ENCODE measurements at regions not wholly inside any gene's neighbourhood (a gene's known extent, or its start where the extent isn't known, plus 50 kb on each side); places are given as distances from the start of the nearest gene placed in this dataset.

DNA sequence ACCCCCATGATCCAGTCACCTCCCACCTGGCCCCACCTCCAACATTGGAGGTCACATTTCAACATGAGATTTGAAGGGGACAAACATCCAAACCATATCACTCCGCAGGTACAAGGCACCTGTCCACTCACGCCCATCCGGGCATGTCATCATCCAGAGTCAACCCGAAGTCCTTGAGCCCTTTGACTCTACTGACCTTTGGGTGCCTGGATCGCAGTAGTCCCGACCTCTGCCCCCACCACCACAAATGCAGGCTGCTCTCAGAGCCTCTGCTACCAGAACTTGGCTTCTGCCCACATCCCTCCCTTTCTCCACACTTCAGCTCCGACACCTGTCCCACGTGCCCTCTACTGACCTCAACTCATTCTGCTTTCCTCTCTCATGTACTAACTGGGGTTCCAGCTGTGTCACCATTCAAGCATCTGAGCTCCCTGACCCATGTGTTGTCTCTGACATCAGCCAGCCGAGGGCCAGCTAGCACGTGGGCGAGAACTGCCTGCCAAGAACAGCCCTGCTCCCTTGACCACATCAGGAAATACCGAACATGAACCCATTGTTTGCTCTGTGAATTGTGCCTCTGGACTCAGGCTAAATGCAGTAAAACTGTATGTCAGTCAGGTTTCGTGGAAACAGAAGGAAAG, 498.3 kb upstream of the SULF2 start:
- TF ChIP-seq MYC (IDR thresholded peaks at IDR 0.05; ENCODE audit: low read depth, low read length): no peak
- TF ChIP-seq, protein P1, sequence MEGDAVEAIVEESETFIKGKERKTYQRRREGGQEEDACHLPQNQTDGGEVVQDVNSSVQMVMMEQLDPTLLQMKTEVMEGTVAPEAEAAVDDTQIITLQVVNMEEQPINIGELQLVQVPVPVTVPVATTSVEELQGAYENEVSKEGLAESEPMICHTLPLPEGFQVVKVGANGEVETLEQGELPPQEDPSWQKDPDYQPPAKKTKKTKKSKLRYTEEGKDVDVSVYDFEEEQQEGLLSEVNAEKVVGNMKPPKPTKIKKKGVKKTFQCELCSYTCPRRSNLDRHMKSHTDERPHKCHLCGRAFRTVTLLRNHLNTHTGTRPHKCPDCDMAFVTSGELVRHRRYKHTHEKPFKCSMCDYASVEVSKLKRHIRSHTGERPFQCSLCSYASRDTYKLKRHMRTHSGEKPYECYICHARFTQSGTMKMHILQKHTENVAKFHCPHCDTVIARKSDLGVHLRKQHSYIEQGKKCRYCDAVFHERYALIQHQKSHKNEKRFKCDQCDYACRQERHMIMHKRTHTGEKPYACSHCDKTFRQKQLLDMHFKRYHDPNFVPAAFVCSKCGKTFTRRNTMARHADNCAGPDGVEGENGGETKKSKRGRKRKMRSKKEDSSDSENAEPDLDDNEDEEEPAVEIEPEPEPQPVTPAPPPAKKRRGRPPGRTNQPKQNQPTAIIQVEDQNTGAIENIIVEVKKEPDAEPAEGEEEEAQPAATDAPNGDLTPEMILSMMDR (IDR thresholded peaks at IDR 0.05; ENCODE audit: low read depth, low read length): no peak
- H3K4me3 ChIP-seq (ENCODE audit: low read depth, low read length): no peak overlapping the region
- DNase-seq (ENCODE audit: low read depth): no peak

DNA sequence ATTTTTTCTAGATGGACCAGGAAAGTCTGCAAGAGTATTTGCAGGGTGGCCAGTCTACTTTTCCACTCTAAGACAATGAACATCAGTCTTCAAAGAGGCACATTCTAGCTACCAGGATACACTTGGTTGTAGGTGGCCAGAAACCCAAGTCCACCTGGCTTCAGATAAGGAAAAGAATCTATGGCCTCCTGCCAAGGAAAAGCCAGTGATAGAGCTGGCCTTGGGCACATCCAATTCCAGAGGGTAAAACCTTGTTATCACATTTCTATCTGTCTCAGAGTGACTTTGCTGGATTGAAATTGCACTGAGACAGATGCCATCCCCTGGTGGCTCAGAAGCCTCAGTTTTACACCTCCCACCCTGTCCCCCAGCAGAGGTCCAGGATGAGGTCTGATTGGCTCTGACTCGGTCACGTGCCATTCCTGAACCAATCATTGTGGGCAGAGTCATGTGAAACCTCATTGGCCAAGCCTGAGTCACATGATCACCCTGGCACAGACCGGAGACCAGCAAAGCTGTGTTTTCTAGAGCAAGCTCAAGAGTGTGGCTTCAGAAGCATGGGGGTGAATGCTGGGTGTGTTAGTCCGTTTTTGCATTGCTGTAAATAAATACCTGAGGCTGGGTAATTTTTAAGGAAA, 497.4 kb upstream of the SULF2 start:
- DNase-seq (ENCODE audit: low read depth): peak; percentile 18
- no peak overlapping the region for H3K4me3 ChIP-seq (ENCODE audit: low read depth, low read length)
- TF ChIP-seq MYC (IDR thresholded peaks at IDR 0.05; ENCODE audit: low read depth, low read length) (no peak), POLR2A (IDR thresholded peaks at IDR 0.05; ENCODE audit: extremely low read depth, insufficient read length) (no peak)
- TF ChIP-seq, protein P2, sequence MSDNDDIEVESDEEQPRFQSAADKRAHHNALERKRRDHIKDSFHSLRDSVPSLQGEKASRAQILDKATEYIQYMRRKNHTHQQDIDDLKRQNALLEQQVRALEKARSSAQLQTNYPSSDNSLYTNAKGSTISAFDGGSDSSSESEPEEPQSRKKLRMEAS (IDR thresholded peaks at IDR 0.05; ENCODE audit: low read depth, low read length): no peak
- TF ChIP-seq, protein P1 (IDR thresholded peaks at IDR 0.05; ENCODE audit: low read depth, low read length): no peak

DNA sequence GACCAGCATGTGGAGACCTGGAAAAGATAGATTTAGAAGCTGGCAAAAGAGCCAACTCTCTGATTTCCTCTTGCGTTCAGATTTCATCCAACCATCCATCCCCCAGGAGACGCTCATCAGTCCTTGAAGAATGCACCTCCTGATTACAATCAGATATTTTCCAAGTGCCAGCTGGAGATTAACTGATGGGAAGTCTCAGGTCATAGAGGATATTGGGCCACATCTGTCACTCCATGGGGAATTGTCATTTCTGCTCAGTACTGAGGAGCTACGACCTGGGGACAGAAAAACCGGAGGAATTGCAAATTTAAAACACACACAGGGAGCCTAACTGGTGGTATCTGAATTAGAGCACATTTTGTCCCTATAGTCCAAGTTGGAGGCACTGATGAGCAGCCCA, 496.2 kb upstream of the SULF2 start:
- TF ChIP-seq, protein P2 (IDR thresholded peaks at IDR 0.05; ENCODE audit: low read depth, low read length): no peak
- TF ChIP-seq MYC (IDR thresholded peaks at IDR 0.05; ENCODE audit: low read depth, low read length): no peak
- no peak for TF ChIP-seq POLR2A (IDR thresholded peaks at IDR 0.05; ENCODE audit: extremely low read depth, insufficient read length)
- TF ChIP-seq, protein P1 (IDR thresholded peaks at IDR 0.05; ENCODE audit: low read depth, low read length): no peak
- no peak overlapping the region for H3K4me3 ChIP-seq (ENCODE audit: low read depth, low read length)
- DNase-seq (ENCODE audit: low read depth): no peak

DNA sequence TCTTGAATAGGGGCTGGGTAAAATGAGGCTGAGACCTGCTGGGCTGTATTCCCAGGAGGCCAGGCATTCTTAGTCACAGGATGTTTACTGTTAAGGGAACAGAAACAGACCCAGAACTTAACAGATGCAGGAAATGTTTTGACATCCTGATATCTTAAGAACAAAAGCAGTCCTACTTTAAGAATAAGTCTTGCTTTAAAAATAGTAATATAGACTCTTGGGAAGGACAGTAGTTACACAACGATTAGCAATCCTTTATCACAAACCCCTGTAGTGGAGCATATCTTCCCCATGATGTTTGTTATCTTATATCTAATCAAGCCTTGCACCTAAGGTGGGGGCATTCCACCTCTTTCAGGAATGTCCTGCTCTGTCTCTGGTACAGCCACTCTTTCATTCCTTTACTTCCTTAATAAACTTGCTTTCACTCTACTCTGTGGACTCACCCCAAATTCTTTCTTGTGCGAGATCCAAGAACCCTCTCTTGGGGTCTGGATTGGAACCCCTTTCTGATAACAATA, 493.7 kb upstream of the SULF2 start:
- DNase-seq (ENCODE audit: low read depth): peak; percentile 35
- TF ChIP-seq, protein P1 (IDR thresholded peaks at IDR 0.05; ENCODE audit: low read depth, low read length): no peak
- TF ChIP-seq MYC (IDR thresholded peaks at IDR 0.05; ENCODE audit: low read depth, low read length) (no peak), POLR2A (IDR thresholded peaks at IDR 0.05; ENCODE audit: extremely low read depth, insufficient read length) (no peak)
- TF ChIP-seq, protein P2 (IDR thresholded peaks at IDR 0.05; ENCODE audit: low read depth, low read length): no peak
- no peak overlapping the region for H3K4me3 ChIP-seq (ENCODE audit: low read depth, low read length)

DNA sequence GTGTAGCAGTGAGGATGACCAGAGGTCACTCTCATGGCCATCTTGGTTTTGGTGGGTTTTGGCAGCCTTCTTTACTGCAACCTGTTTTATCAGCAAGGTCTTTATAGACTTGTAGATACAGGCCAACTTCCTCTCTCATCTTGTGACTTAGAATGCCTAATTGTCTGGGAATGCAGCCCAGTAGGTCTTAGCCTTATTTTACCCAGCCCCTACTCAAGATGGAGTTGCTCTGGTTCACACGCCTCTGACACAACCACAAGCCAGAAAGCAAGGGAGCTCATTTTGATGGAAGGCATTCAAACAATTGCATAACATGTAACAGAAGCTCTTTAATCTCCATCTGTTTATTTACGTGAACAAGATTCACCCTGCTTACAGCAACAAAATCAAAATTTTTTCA, 492.0 kb upstream of the SULF2 start:
- TF ChIP-seq, protein P1 (IDR thresholded peaks at IDR 0.05; ENCODE audit: low read depth, low read length): no peak
- TF ChIP-seq, protein P2 (IDR thresholded peaks at IDR 0.05; ENCODE audit: low read depth, low read length): no peak
- no peak for TF ChIP-seq POLR2A (IDR thresholded peaks at IDR 0.05; ENCODE audit: extremely low read depth, insufficient read length)
- no peak for DNase-seq (ENCODE audit: low read depth)
- H3K4me3 ChIP-seq (ENCODE audit: low read depth, low read length): no peak overlapping the region
